ENCODE measurements at regions not wholly inside any gene's neighbourhood (a gene's known extent, or its start where the extent isn't known, plus 50 kb on each side); places are given as distances from the start of the nearest gene placed in this dataset.

- CTCF ChIA-PET: no interaction called here
- TF ChIP-seq ZNF423 (tag by site-specific recombination; IDR thresholded peaks at IDR 0.05) (no peak), ZBTB6 (tag by site-specific recombination; IDR thresholded peaks at IDR 0.05) (no peak)
- TF ChIP-seq, protein P1, sequence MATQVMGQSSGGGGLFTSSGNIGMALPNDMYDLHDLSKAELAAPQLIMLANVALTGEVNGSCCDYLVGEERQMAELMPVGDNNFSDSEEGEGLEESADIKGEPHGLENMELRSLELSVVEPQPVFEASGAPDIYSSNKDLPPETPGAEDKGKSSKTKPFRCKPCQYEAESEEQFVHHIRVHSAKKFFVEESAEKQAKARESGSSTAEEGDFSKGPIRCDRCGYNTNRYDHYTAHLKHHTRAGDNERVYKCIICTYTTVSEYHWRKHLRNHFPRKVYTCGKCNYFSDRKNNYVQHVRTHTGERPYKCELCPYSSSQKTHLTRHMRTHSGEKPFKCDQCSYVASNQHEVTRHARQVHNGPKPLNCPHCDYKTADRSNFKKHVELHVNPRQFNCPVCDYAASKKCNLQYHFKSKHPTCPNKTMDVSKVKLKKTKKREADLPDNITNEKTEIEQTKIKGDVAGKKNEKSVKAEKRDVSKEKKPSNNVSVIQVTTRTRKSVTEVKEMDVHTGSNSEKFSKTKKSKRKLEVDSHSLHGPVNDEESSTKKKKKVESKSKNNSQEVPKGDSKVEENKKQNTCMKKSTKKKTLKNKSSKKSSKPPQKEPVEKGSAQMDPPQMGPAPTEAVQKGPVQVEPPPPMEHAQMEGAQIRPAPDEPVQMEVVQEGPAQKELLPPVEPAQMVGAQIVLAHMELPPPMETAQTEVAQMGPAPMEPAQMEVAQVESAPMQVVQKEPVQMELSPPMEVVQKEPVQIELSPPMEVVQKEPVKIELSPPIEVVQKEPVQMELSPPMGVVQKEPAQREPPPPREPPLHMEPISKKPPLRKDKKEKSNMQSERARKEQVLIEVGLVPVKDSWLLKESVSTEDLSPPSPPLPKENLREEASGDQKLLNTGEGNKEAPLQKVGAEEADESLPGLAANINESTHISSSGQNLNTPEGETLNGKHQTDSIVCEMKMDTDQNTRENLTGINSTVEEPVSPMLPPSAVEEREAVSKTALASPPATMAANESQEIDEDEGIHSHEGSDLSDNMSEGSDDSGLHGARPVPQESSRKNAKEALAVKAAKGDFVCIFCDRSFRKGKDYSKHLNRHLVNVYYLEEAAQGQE (tag by site-specific recombination; IDR thresholded peaks at IDR 0.05): no peak
These were observed 856.0 kb downstream of the TRAM1L1 start for GRCh38 chr4:116229420-116229819.

GRCh38 chr4:116223040-116223732 lies 862.2 kb downstream of the TRAM1L1 start:
- Histone ChIP-seq H3K4me1 (ENCODE audit: control insufficient read depth, insufficient read depth, low read length) (no peaks in the 10 kb centered on the region), H3K27ac (ENCODE audit: extremely low read depth, low read depth, low read length) (no peak overlapping the region), H3K36me3 (ENCODE audit: control insufficient read depth in 2 of 2, insufficient read depth in 1 of 2, low read length in 2 of 2) (no peaks in the 10 kb centered on the region), H3K9me3 (ENCODE audit: control insufficient read depth, insufficient read depth, low read depth, low read length) (no peaks in the 10 kb centered on the region), H3K4me3 (ENCODE audit: low read depth, low read length) (no peak overlapping the region)
- ChIA-PET CTCF (interaction anchor here (0.6 kb wide), 1 partner anchor 113 kb away, joined by 3 read pairs; no protein-coding TSS in a partner anchor), POLR2A (no interaction called here)
- no peak for TF ChIP-seq ZNF473 (tag by site-specific recombination; IDR thresholded peaks at IDR 0.05)
- TF ChIP-seq EGR2 (tag by site-specific recombination; IDR thresholded peaks at IDR 0.05; ENCODE audit: low read depth): peak; percentile 27; the same call in 1 of the 2 replicates
- TF ChIP-seq PRDM1 (tag by site-specific recombination; IDR thresholded peaks at IDR 0.05): no peak
- no peak for TF ChIP-seq ZNF350 (tag by site-specific recombination; IDR thresholded peaks at IDR 0.05)
- no peak for TF ChIP-seq ZNF791 (tag by site-specific recombination; IDR thresholded peaks at IDR 0.05)

More at GRCh38 chr4:116229420-116229819, 856.0 kb downstream of the TRAM1L1 start:
- H3K9me3 ChIP-seq (ENCODE audit: control insufficient read depth, insufficient read depth, low read depth, low read length): no peaks in the 10 kb centered on the region
- H3K4me3 ChIP-seq (ENCODE audit: low read depth, low read length): no peak overlapping the region
- POLR2A ChIA-PET: no interaction called here
- no peaks in the 10 kb centered on the region for H3K4me1 ChIP-seq (ENCODE audit: control insufficient read depth, insufficient read depth, low read length)
- H3K36me3 ChIP-seq (ENCODE audit: control insufficient read depth in 2 of 2, insufficient read depth in 1 of 2, low read length in 2 of 2): no peaks in the 10 kb centered on the region
- H3K27ac ChIP-seq (ENCODE audit: extremely low read depth, low read depth, low read length): no peak overlapping the region

DNA sequence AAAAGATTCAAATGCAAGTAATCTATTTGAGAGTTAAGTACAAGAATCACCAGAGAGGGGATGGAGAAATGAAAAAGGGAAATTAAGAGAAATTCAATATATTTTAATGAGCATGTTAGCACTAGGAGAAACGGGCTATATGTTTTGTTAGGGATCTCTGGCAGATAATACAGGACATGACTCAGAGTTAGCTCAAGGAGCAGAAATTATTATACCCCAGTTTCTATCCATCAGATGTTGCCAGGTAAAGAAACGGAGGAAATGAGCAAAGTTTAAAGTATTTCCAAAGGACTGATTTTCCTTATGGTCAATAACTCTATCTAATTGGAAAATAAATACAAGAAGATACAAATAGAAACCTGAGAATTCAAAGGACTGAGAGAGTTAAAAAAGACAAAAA lies 867.6 kb downstream of the TRAM1L1 start:
- ChIA-PET CTCF (interaction anchor here (0.6 kb wide), 1 partner anchor 57 kb away, joined by 3 read pairs; no protein-coding TSS in a partner anchor), POLR2A (no interaction called here)
- H3K9me3 ChIP-seq (ENCODE audit: control insufficient read depth, insufficient read depth, low read depth, low read length): no peaks in the 10 kb centered on the region
- no peaks in the 10 kb centered on the region for H3K36me3 ChIP-seq (ENCODE audit: control insufficient read depth in 2 of 2, insufficient read depth in 1 of 2, low read length in 2 of 2)
- TF ChIP-seq AEBP2 (tag by site-specific recombination; IDR thresholded peaks at IDR 0.05; ENCODE audit: borderline replicate concordance) (no peak), TCF7L2 (IDR thresholded peaks at IDR 0.05; ENCODE audit: borderline replicate concordance, low read depth, low read length) (no peak), ZNF211 (tag by site-specific recombination; IDR thresholded peaks at IDR 0.05; ENCODE audit: low read depth) (no peak), ZNF24 (tag by site-specific recombination; IDR thresholded peaks at IDR 0.05) (no peak), ZNF560 (tag by site-specific recombination; IDR thresholded peaks at IDR 0.05; ENCODE audit: borderline replicate concordance) (no peak), ZNF221 (tag by site-specific recombination; IDR thresholded peaks at IDR 0.05; ENCODE audit: borderline replicate concordance) (no peak), ZNF707 (tag by site-specific recombination; IDR thresholded peaks at IDR 0.05) (no peak), WT1 (tag by site-specific recombination; IDR thresholded peaks at IDR 0.05) (no peak)
- H3K4me1 ChIP-seq (ENCODE audit: control insufficient read depth, insufficient read depth, low read length): no peaks in the 10 kb centered on the region
- H3K27ac ChIP-seq (ENCODE audit: extremely low read depth, low read depth, low read length): no peak overlapping the region
- H3K4me3 ChIP-seq (ENCODE audit: low read depth, low read length): no peak overlapping the region
